ENCODE measurements at regions not wholly inside any gene's neighbourhood (a gene's known extent, or its start where the extent isn't known, plus 50 kb on each side); places are given as distances from the start of the nearest gene placed in this dataset.
"Not testable (repeated sequence)": the region's sequence is repeated elsewhere in the genome, so short reads cannot be mapped to it uniquely, and the experiment has no call there.

DNA sequence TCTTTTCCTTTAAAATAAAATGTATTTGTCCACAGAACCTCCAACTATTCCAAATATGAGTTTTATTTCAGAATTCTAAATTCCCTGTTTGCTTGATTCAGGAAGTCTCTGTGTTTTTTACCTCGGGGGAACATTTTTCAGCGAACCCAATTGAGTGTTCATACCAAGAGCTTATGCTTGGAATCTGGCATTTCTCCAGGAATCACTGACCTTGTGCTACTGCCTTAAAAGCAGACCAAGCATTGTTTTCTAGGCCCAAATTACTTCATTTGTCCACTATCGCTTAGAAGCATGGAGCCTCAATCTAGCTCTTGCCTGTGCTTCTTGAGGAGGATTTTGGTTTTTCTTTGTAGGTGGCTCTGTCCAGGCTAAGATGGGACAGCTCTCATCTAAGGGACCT, 59.4 kb downstream of the EBLN1 start:
- no peak overlapping the region for H3K4me3 Mint-ChIP-seq (ENCODE audit: unreplicated experiment)
- peaks cover 10% of the 10 kb centered on the region for H3K4me1 Mint-ChIP-seq (ENCODE audit: unreplicated experiment)
- H3K9me3 Mint-ChIP-seq (ENCODE audit: unreplicated experiment), result no peaks in the 10 kb centered on the region
- no peak overlapping the region for H3K27ac Mint-ChIP-seq (ENCODE audit: unreplicated experiment)
- H3K36me3 Mint-ChIP-seq (ENCODE audit: low read depth, unreplicated experiment), result no peaks in the 10 kb centered on the region
- no peak for DNase-seq (ENCODE audit: low spot score)
- TF ChIP-seq, protein P1, sequence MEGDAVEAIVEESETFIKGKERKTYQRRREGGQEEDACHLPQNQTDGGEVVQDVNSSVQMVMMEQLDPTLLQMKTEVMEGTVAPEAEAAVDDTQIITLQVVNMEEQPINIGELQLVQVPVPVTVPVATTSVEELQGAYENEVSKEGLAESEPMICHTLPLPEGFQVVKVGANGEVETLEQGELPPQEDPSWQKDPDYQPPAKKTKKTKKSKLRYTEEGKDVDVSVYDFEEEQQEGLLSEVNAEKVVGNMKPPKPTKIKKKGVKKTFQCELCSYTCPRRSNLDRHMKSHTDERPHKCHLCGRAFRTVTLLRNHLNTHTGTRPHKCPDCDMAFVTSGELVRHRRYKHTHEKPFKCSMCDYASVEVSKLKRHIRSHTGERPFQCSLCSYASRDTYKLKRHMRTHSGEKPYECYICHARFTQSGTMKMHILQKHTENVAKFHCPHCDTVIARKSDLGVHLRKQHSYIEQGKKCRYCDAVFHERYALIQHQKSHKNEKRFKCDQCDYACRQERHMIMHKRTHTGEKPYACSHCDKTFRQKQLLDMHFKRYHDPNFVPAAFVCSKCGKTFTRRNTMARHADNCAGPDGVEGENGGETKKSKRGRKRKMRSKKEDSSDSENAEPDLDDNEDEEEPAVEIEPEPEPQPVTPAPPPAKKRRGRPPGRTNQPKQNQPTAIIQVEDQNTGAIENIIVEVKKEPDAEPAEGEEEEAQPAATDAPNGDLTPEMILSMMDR (IDR thresholded peaks at IDR 0.05; ENCODE audit: unreplicated experiment), result no peak
- no peaks in the 10 kb centered on the region for H3K27me3 Mint-ChIP-seq (ENCODE audit: unreplicated experiment)

DNA sequence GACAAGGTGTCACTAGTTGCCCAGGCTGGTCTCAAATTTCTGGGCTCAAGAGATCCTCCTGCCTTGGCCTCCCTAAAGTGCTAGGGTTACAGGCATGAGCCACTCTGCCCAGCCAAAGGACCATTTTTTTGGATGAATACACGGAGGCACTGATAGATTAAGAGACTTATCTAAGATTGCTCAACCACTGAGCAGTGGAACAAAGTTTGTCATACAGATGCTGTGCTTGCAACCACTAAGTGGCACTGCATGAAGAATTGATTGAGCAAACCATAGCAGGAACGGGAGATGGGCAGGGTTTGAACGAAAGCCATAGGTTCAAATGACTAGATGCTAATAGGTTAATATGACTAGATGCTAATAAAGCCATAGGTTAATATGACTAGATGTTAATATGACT, 61.1 kb downstream of the EBLN1 start:
- Mint-ChIP-seq H3K36me3 (ENCODE audit: low read depth, unreplicated experiment) (no peaks in the 10 kb centered on the region), H3K27ac (ENCODE audit: unreplicated experiment) (no peak overlapping the region), H3K4me1 (ENCODE audit: unreplicated experiment) (peaks cover 10% of the 10 kb centered on the region), H3K9me3 (ENCODE audit: unreplicated experiment) (no peaks in the 10 kb centered on the region), H3K4me3 (ENCODE audit: unreplicated experiment) (no peak overlapping the region), H3K27me3 (ENCODE audit: unreplicated experiment) (no peaks in the 10 kb centered on the region)
- TF ChIP-seq, protein P1 (IDR thresholded peaks at IDR 0.05; ENCODE audit: unreplicated experiment), result no peak
- no peak for DNase-seq (ENCODE audit: low spot score)

DNA sequence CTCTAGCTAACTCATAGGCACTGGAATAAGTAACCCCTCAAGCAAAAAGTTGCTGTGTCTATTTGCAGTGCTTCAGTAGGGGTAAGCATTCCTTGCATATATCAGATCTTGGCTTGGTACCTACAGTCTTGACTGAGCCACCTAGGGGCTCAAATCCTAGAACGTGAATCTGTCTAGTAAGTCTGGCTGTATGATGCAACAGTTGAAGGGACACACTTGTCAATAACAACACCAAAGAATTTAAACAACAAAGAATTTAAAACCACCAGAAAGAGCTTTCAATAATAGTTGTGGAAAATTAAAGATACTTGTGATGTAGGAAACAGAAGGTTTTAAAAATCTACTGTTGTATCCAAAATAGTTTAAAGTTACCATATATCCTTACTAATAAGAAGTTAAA, 65.4 kb downstream of the EBLN1 start:
- Mint-ChIP-seq H3K4me1 (ENCODE audit: unreplicated experiment) (no peaks in the 10 kb centered on the region), H3K9me3 (ENCODE audit: unreplicated experiment) (no peaks in the 10 kb centered on the region), H3K4me3 (ENCODE audit: unreplicated experiment) (no peak overlapping the region), H3K27ac (ENCODE audit: unreplicated experiment) (no peak overlapping the region), H3K36me3 (ENCODE audit: low read depth, unreplicated experiment) (no peaks in the 10 kb centered on the region), H3K27me3 (ENCODE audit: unreplicated experiment) (no peaks in the 10 kb centered on the region)
- DNase-seq (ENCODE audit: low spot score), result no peak
- TF ChIP-seq, protein P1 (IDR thresholded peaks at IDR 0.05; ENCODE audit: unreplicated experiment), result no peak

DNA sequence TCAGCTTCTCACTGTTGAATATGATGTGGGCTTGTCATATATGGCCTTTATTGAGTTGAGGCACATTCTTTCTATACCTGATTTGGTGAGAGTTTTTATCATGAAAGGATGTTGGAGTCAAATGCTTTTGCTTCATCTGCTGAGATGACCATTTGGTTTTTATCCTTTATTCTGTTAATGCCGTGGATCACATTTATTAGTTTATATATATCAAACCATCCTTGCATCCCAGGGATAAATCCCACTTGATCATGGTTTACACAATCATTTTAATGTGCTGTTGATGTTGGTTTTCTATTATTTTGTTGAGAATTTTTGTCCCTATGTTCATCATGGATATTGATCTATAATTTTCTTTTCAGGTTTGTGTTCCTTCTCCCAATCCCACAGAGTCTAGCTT, 67.0 kb downstream of the EBLN1 start:
- Mint-ChIP-seq H3K9me3 (ENCODE audit: unreplicated experiment) (no peaks in the 10 kb centered on the region), H3K36me3 (ENCODE audit: low read depth, unreplicated experiment) (no peaks in the 10 kb centered on the region), H3K27me3 (ENCODE audit: unreplicated experiment) (no peaks in the 10 kb centered on the region), H3K4me3 (ENCODE audit: unreplicated experiment) (no peak overlapping the region), H3K4me1 (ENCODE audit: unreplicated experiment) (no peaks in the 10 kb centered on the region), H3K27ac (ENCODE audit: unreplicated experiment) (no peak overlapping the region)
- no peak for DNase-seq (ENCODE audit: low spot score)
- TF ChIP-seq, protein P1 (IDR thresholded peaks at IDR 0.05; ENCODE audit: unreplicated experiment), result no peak

DNA sequence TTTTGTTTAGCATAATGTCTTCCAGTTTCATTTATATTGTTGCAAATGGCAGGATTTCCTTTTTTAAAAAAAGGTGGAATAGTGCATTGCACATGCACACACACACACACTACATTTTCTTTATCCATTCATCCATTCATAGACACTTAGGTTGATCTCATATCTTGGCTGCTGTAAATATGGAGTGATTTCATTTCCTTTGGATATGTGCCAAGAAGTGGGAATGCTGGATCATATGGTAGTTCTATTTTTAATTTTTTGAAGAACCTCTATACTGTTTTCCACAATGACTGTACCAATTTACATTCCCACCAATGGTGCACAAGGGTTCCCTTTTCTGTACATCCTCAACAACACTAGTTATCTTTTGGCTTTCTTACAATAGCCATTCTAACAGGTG, 68.9 kb downstream of the EBLN1 start:
- H3K36me3 Mint-ChIP-seq (ENCODE audit: low read depth, unreplicated experiment), result no peaks in the 10 kb centered on the region
- no peaks in the 10 kb centered on the region for H3K9me3 Mint-ChIP-seq (ENCODE audit: unreplicated experiment)
- H3K27ac Mint-ChIP-seq (ENCODE audit: unreplicated experiment), result no peak overlapping the region
- H3K4me3 Mint-ChIP-seq (ENCODE audit: unreplicated experiment), result no peak overlapping the region
- DNase-seq (ENCODE audit: low spot score), result no peak
- H3K4me1 Mint-ChIP-seq (ENCODE audit: unreplicated experiment), result no peaks in the 10 kb centered on the region
- TF ChIP-seq, protein P1 (IDR thresholded peaks at IDR 0.05; ENCODE audit: unreplicated experiment), result no peak
- H3K27me3 Mint-ChIP-seq (ENCODE audit: unreplicated experiment), result no peaks in the 10 kb centered on the region

DNA sequence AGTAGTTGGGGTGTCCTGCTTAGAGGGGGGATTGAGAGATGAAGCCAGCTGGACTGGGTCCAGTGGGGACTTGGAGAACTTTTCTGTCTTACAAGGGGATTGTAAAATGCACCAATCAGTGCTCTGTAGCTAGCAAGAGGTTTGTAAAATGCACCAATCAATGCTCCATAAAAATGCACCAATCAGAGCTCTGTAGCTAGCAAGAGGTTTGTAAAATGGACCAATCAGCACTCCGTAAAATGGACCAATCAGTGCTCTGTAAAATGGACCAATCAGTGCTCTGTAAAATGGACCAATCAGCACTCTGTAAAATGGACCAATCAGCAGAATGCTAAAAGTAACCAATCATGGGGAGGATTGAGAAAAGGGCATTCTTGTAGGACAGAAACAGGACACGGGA, 71.9 kb downstream of the EBLN1 start:
- H3K27me3 Mint-ChIP-seq (ENCODE audit: unreplicated experiment); DNase-seq (ENCODE audit: low spot score); H3K4me1 Mint-ChIP-seq (ENCODE audit: unreplicated experiment); H3K36me3 Mint-ChIP-seq (ENCODE audit: low read depth, unreplicated experiment); H3K4me3 Mint-ChIP-seq (ENCODE audit: unreplicated experiment); H3K9me3 Mint-ChIP-seq (ENCODE audit: unreplicated experiment); H3K27ac Mint-ChIP-seq (ENCODE audit: unreplicated experiment): not testable (repeated sequence)

Data from endothelial cell (in vitro differentiated cells).